ENCODE measurements at regions not wholly inside any gene's neighbourhood (a gene's known extent, or its start where the extent isn't known, plus 50 kb on each side); places are given as distances from the start of the nearest gene placed in this dataset.

- TF ChIP-seq CTCF (conservative IDR thresholded peaks at IDR 0.05; ENCODE audit: low read length) (no peak), EZH2phosphoT487 (IDR thresholded peaks at IDR 0.05; ENCODE audit: borderline replicate concordance, low read depth, low read length) (no peak)
These were observed 256.6 kb upstream of the ARRDC3 start for GRCh38 chr5:91639744-91640143.

All from OCI-LY7 (cell line).